Activated T-cell treated with anti-CD3 and anti-CD28 coated beads, Interleukin-2, amount 50 U/mL, for 24 hours (primary cell): ENCODE measurements at regions not wholly inside any gene's neighbourhood (a gene's known extent, or its start where the extent isn't known, plus 50 kb on each side); places are given as distances from the start of the nearest gene placed in this dataset.

Experiments
- DNase-seq: peaks from one replicate; pipeline ENCODE4 v3.0.0-alpha.2; 2020
- H3K27ac Mint-ChIP-seq: 2 replicates; pipeline ENCODE4 v1.8.0; 2020; ENCODE audit warnings: mild to moderate bottlenecking, mixed read lengths
- H3K27me3 Mint-ChIP-seq: 2 replicates; pipeline ENCODE4 v1.8.0; 2020; ENCODE audit warnings: mixed read lengths
- H3K36me3 Mint-ChIP-seq: 2 replicates; pipeline ENCODE4 v1.8.0; 2020; ENCODE audit warnings: low read depth, mixed read lengths
- H3K4me1 Mint-ChIP-seq: 2 replicates; pipeline ENCODE4 v1.8.0; 2020; ENCODE audit warnings: low read depth, mixed read lengths
- H3K4me3 Mint-ChIP-seq: 2 replicates; pipeline ENCODE4 v1.8.0; 2020; ENCODE audit warnings: mild to moderate bottlenecking, moderate library complexity, mixed read lengths
- H3K9me3 Mint-ChIP-seq: 2 replicates; pipeline ENCODE4 v1.8.0; 2020; ENCODE audit warnings: mixed read lengths

- Mint-ChIP-seq H3K36me3 (no peaks in the 10 kb centered on the region), H3K4me3 (no peak overlapping the region), H3K27me3 (no peaks in the 10 kb centered on the region), H3K9me3 (peaks cover 36% of the 10 kb centered on the region), H3K27ac (no peak overlapping the region), H3K4me1 (no peaks in the 10 kb centered on the region)
- no peak for DNase-seq
Observed at GRCh38 chr7:68505721-68506120, 1092.6 kb upstream of the AUTS2 start.

- Mint-ChIP-seq H3K36me3 (no peaks in the 10 kb centered on the region), H3K27me3 (no peaks in the 10 kb centered on the region), H3K4me1 (no peaks in the 10 kb centered on the region), H3K27ac (no peak overlapping the region), H3K4me3 (no peak overlapping the region), H3K9me3 (peaks cover 33% of the 10 kb centered on the region)
- DNase-seq: no peak
Observed at GRCh38 chr7:68507668-68508067, 1090.6 kb upstream of the AUTS2 start.

GRCh38 chr7:68509054-68509453, 1089.2 kb upstream of the AUTS2 start:
- H3K27ac Mint-ChIP-seq: no peak overlapping the region
- no peaks in the 10 kb centered on the region for H3K36me3 Mint-ChIP-seq
- H3K9me3 Mint-ChIP-seq: peaks cover 31% of the 10 kb centered on the region
- no peak overlapping the region for H3K4me3 Mint-ChIP-seq
- DNase-seq: no peak
- H3K4me1 Mint-ChIP-seq: no peaks in the 10 kb centered on the region
- H3K27me3 Mint-ChIP-seq: no peaks in the 10 kb centered on the region

GRCh38 chr7:68509603-68510002, 1088.7 kb upstream of the AUTS2 start:
- H3K4me3 Mint-ChIP-seq: no peak overlapping the region
- H3K9me3 Mint-ChIP-seq: peaks cover 33% of the 10 kb centered on the region
- H3K36me3 Mint-ChIP-seq: no peaks in the 10 kb centered on the region
- H3K27ac Mint-ChIP-seq: no peak overlapping the region
- no peaks in the 10 kb centered on the region for H3K27me3 Mint-ChIP-seq
- no peaks in the 10 kb centered on the region for H3K4me1 Mint-ChIP-seq
- DNase-seq: no peak

GRCh38 chr7:68511281-68511680, 1087.0 kb upstream of the AUTS2 start:
- H3K27me3 Mint-ChIP-seq: no peaks in the 10 kb centered on the region
- no peaks in the 10 kb centered on the region for H3K4me1 Mint-ChIP-seq
- DNase-seq: no peak
- peaks cover 30% of the 10 kb centered on the region for H3K9me3 Mint-ChIP-seq
- H3K4me3 Mint-ChIP-seq: no peak overlapping the region
- no peaks in the 10 kb centered on the region for H3K36me3 Mint-ChIP-seq
- H3K27ac Mint-ChIP-seq: no peak overlapping the region

GRCh38 chr7:68512466-68512865, 1085.8 kb upstream of the AUTS2 start:
- H3K27me3 Mint-ChIP-seq: no peaks in the 10 kb centered on the region
- DNase-seq: no peak
- H3K36me3 Mint-ChIP-seq: no peaks in the 10 kb centered on the region
- H3K4me3 Mint-ChIP-seq: no peak overlapping the region
- H3K9me3 Mint-ChIP-seq: peaks cover 30% of the 10 kb centered on the region
- H3K27ac Mint-ChIP-seq: no peak overlapping the region
- no peaks in the 10 kb centered on the region for H3K4me1 Mint-ChIP-seq

GRCh38 chr7:68518060-68518459, 1080.2 kb upstream of the AUTS2 start:
- Mint-ChIP-seq H3K4me1 (no peaks in the 10 kb centered on the region), H3K4me3 (no peak overlapping the region), H3K27me3 (no peaks in the 10 kb centered on the region), H3K27ac (no peak overlapping the region), H3K36me3 (no peaks in the 10 kb centered on the region), H3K9me3 (peaks cover 17% of the 10 kb centered on the region)
- DNase-seq: no peak

GRCh38 chr7:68524126-68524525, 1074.1 kb upstream of the AUTS2 start:
- DNase-seq: no peak
- Mint-ChIP-seq H3K36me3 (no peaks in the 10 kb centered on the region), H3K4me3 (no peak overlapping the region), H3K27ac (no peak overlapping the region), H3K27me3 (no peaks in the 10 kb centered on the region), H3K4me1 (no peaks in the 10 kb centered on the region), H3K9me3 (peaks cover 43% of the 10 kb centered on the region)

GRCh38 chr7:68529221-68529620, 1069.1 kb upstream of the AUTS2 start:
- H3K27me3 Mint-ChIP-seq: no peaks in the 10 kb centered on the region
- peaks cover 28% of the 10 kb centered on the region for H3K9me3 Mint-ChIP-seq
- H3K4me1 Mint-ChIP-seq: no peaks in the 10 kb centered on the region
- H3K36me3 Mint-ChIP-seq: no peaks in the 10 kb centered on the region
- no peak for DNase-seq
- H3K27ac Mint-ChIP-seq: no peak overlapping the region
- no peak overlapping the region for H3K4me3 Mint-ChIP-seq

GRCh38 chr7:68535266-68535665, 1063.0 kb upstream of the AUTS2 start:
- no peak for DNase-seq
- no peak overlapping the region for H3K27ac Mint-ChIP-seq
- no peaks in the 10 kb centered on the region for H3K4me1 Mint-ChIP-seq
- peaks cover 11% of the 10 kb centered on the region for H3K9me3 Mint-ChIP-seq
- no peaks in the 10 kb centered on the region for H3K36me3 Mint-ChIP-seq
- no peak overlapping the region for H3K4me3 Mint-ChIP-seq
- H3K27me3 Mint-ChIP-seq: no peaks in the 10 kb centered on the region

- no peak overlapping the region for H3K27ac Mint-ChIP-seq
- H3K4me3 Mint-ChIP-seq: no peak overlapping the region
- no peaks in the 10 kb centered on the region for H3K27me3 Mint-ChIP-seq
- H3K36me3 Mint-ChIP-seq: no peaks in the 10 kb centered on the region
- H3K4me1 Mint-ChIP-seq: no peaks in the 10 kb centered on the region
- peaks cover 16% of the 10 kb centered on the region for H3K9me3 Mint-ChIP-seq
- DNase-seq: no peak
Observed at GRCh38 chr7:68537051-68537773, 1061.1 kb upstream of the AUTS2 start.

- H3K27me3 Mint-ChIP-seq: no peaks in the 10 kb centered on the region
- peaks cover 16% of the 10 kb centered on the region for H3K9me3 Mint-ChIP-seq
- H3K27ac Mint-ChIP-seq: no peak overlapping the region
- DNase-seq: no peak
- H3K36me3 Mint-ChIP-seq: no peaks in the 10 kb centered on the region
- no peaks in the 10 kb centered on the region for H3K4me1 Mint-ChIP-seq
- no peak overlapping the region for H3K4me3 Mint-ChIP-seq
Observed at GRCh38 chr7:68537774-68538071, 1060.6 kb upstream of the AUTS2 start.

GRCh38 chr7:68542831-68543230, 1055.4 kb upstream of the AUTS2 start:
- no peaks in the 10 kb centered on the region for H3K36me3 Mint-ChIP-seq
- peaks cover 16% of the 10 kb centered on the region for H3K9me3 Mint-ChIP-seq
- no peak overlapping the region for H3K27ac Mint-ChIP-seq
- H3K27me3 Mint-ChIP-seq: no peaks in the 10 kb centered on the region
- no peaks in the 10 kb centered on the region for H3K4me1 Mint-ChIP-seq
- DNase-seq: no peak
- no peak overlapping the region for H3K4me3 Mint-ChIP-seq

GRCh38 chr7:68544851-68545250, 1053.4 kb upstream of the AUTS2 start:
- no peak overlapping the region for H3K4me3 Mint-ChIP-seq
- no peak overlapping the region for H3K27ac Mint-ChIP-seq
- H3K9me3 Mint-ChIP-seq: peaks cover 17% of the 10 kb centered on the region
- no peak for DNase-seq
- H3K27me3 Mint-ChIP-seq: no peaks in the 10 kb centered on the region
- H3K4me1 Mint-ChIP-seq: no peaks in the 10 kb centered on the region
- H3K36me3 Mint-ChIP-seq: no peaks in the 10 kb centered on the region

- Mint-ChIP-seq H3K9me3 (peaks cover 17% of the 10 kb centered on the region), H3K4me3 (no peak overlapping the region)
- no peak for DNase-seq
Observed at GRCh38 chr7:68547181-68547580, 1051.1 kb upstream of the AUTS2 start.

GRCh38 chr7:68547799-68548198, 1050.5 kb upstream of the AUTS2 start:
- no peak overlapping the region for H3K4me3 Mint-ChIP-seq
- H3K4me1 Mint-ChIP-seq: no peaks in the 10 kb centered on the region
- peaks cover 17% of the 10 kb centered on the region for H3K9me3 Mint-ChIP-seq
- DNase-seq: no peak
- no peaks in the 10 kb centered on the region for H3K36me3 Mint-ChIP-seq
- no peaks in the 10 kb centered on the region for H3K27me3 Mint-ChIP-seq
- no peak overlapping the region for H3K27ac Mint-ChIP-seq

More at GRCh38 chr7:68547181-68547580, 1051.1 kb upstream of the AUTS2 start:
- Mint-ChIP-seq H3K27me3 (no peaks in the 10 kb centered on the region), H3K4me1 (no peaks in the 10 kb centered on the region), H3K27ac (no peak overlapping the region), H3K36me3 (no peaks in the 10 kb centered on the region)
